ENCODE measurements at regions not wholly inside any gene's neighbourhood (a gene's known extent, or its start where the extent isn't known, plus 50 kb on each side); places are given as distances from the start of the nearest gene placed in this dataset.
A peak's percentile ranks its signal among the peaks of the same experiment; 100 is the strongest.

GRCh38 chr20:6588296-6588695 is 179.2 kb upstream of the BMP2 start:
- no peak for DNase-seq (ENCODE audit: low read depth)
- no peak overlapping the region for H3K4me3 ChIP-seq (ENCODE audit: low read depth, low read length)
- TF ChIP-seq CTCF (IDR thresholded peaks at IDR 0.05; ENCODE audit: low read depth, low read length) (no peak), POLR2A (IDR thresholded peaks at IDR 0.05; ENCODE audit: extremely low read depth, insufficient read length) (no peak), MAX (IDR thresholded peaks at IDR 0.05; ENCODE audit: low read depth, low read length) (no peak), MYC (IDR thresholded peaks at IDR 0.05; ENCODE audit: low read depth, low read length) (no peak)

- DNase-seq (ENCODE audit: low read depth): peak; percentile 92
- no peak for TF ChIP-seq POLR2A (IDR thresholded peaks at IDR 0.05; ENCODE audit: extremely low read depth, insufficient read length)
- peak; percentile 70 for TF ChIP-seq CTCF (IDR thresholded peaks at IDR 0.05; ENCODE audit: low read depth, low read length)
- no peak for TF ChIP-seq MAX (IDR thresholded peaks at IDR 0.05; ENCODE audit: low read depth, low read length)
- H3K4me3 ChIP-seq (ENCODE audit: low read depth, low read length): no peak overlapping the region
These were observed 184.2 kb upstream of the BMP2 start for GRCh38 chr20:6583134-6583738.

- TF ChIP-seq CTCF (IDR thresholded peaks at IDR 0.05; ENCODE audit: low read depth, low read length): no peak
- TF ChIP-seq MAX (IDR thresholded peaks at IDR 0.05; ENCODE audit: low read depth, low read length): no peak
- TF ChIP-seq MYC (IDR thresholded peaks at IDR 0.05; ENCODE audit: low read depth, low read length): no peak
- no peak for TF ChIP-seq POLR2A (IDR thresholded peaks at IDR 0.05; ENCODE audit: extremely low read depth, insufficient read length)
- no peak overlapping the region for H3K4me3 ChIP-seq (ENCODE audit: low read depth, low read length)
- peak; percentile 8 for DNase-seq (ENCODE audit: low read depth)
These were observed 185.0 kb upstream of the BMP2 start for GRCh38 chr20:6582449-6582848.

GRCh38 chr20:6580486-6580885 is 187.0 kb upstream of the BMP2 start:
- no peak overlapping the region for H3K4me3 ChIP-seq (ENCODE audit: low read depth, low read length)
- no peak for TF ChIP-seq MYC (IDR thresholded peaks at IDR 0.05; ENCODE audit: low read depth, low read length)
- TF ChIP-seq CTCF (IDR thresholded peaks at IDR 0.05; ENCODE audit: low read depth, low read length): no peak
- TF ChIP-seq POLR2A (IDR thresholded peaks at IDR 0.05; ENCODE audit: extremely low read depth, insufficient read length): no peak
- TF ChIP-seq MAX (IDR thresholded peaks at IDR 0.05; ENCODE audit: low read depth, low read length): no peak
- no peak for DNase-seq (ENCODE audit: low read depth)

GRCh38 chr20:6579824-6580223 is 187.7 kb upstream of the BMP2 start:
- TF ChIP-seq POLR2A (IDR thresholded peaks at IDR 0.05; ENCODE audit: extremely low read depth, insufficient read length) (no peak), CTCF (IDR thresholded peaks at IDR 0.05; ENCODE audit: low read depth, low read length) (no peak), MYC (IDR thresholded peaks at IDR 0.05; ENCODE audit: low read depth, low read length) (no peak), MAX (IDR thresholded peaks at IDR 0.05; ENCODE audit: low read depth, low read length) (no peak)
- DNase-seq (ENCODE audit: low read depth): no peak
- H3K4me3 ChIP-seq (ENCODE audit: low read depth, low read length): no peak overlapping the region

Measured in NB4 (cell line).